Fibroblast of pulmonary artery (primary cell): ENCODE measurements at regions not wholly inside any gene's neighbourhood (a gene's known extent, or its start where the extent isn't known, plus 50 kb on each side); places are given as distances from the start of the nearest gene placed in this dataset.

Source experiments
- DNase-seq: peaks from one replicate; pipeline ENCODE4 v3.0.0-alpha.2; 2010; ENCODE audit warnings: low read depth
- H3K4me3 ChIP-seq: replicated peaks from 2 replicates; pipeline ENCODE4 v1.5.1; 2011; ENCODE audit warnings: low read depth, mild to moderate bottlenecking, control low read depth, low read length, moderate library complexity
- TF ChIP-seq, protein P1 (sequence below): IDR thresholded peaks from 2 replicates; pipeline ENCODE4 v1.5.1; 2011; ENCODE audit warnings: mild to moderate bottlenecking, control low read depth, low read length, inconsistent platforms; ENCODE audit errors: missing control alignments

DNA sequence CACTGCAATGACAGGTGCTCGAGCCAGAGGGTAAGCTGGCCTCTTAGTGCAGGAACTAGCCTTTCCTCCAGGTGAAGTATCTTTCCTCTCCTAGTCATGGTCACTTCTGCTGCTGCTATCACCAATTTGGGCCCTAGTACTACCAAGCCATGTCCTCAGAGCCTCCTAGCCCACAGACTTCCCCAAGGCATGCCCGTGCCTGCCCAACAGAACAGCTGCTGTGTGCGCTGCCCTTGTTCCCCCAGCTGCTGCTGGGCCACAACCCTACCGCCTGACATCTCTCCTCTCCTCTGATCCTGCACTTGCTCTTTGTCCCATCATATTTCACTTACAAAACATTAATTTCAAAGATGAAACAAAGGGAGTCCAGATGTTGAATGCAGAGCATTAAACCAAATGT is 168.5 kb upstream of the FREM2 start:
- no peak for DNase-seq
- TF ChIP-seq, protein P1, sequence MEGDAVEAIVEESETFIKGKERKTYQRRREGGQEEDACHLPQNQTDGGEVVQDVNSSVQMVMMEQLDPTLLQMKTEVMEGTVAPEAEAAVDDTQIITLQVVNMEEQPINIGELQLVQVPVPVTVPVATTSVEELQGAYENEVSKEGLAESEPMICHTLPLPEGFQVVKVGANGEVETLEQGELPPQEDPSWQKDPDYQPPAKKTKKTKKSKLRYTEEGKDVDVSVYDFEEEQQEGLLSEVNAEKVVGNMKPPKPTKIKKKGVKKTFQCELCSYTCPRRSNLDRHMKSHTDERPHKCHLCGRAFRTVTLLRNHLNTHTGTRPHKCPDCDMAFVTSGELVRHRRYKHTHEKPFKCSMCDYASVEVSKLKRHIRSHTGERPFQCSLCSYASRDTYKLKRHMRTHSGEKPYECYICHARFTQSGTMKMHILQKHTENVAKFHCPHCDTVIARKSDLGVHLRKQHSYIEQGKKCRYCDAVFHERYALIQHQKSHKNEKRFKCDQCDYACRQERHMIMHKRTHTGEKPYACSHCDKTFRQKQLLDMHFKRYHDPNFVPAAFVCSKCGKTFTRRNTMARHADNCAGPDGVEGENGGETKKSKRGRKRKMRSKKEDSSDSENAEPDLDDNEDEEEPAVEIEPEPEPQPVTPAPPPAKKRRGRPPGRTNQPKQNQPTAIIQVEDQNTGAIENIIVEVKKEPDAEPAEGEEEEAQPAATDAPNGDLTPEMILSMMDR, result no peak

DNA sequence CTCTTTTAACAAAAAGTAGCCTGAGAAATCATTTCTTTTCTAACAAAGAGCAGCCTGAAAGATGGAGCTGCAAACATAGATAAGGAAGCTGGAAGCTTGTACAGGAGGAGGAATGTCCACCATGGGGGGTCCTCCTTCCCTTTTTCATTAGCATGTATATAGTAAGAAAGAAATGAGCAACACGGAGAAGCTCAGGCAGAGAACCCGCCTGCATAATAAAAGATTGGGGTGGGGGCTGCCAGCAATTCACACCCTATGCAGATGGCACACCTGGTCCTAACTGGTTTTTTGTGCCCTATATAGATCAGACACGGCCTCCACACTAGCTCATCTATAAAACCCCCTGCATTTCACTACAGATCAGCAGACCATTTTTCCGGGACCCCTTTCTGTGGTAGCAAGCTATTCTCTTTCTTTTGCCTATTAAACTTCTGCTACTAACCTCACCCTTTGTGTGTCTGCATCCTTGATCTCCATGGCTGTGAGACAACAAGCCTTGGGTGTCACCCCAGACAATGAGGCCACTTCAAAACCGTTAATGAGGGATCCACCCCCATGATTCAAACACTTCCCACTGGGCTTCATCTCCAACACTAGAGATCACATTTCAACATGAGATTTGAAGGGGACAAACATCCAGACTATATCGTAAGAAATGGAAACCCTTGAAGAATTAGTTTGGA is 167.5 kb upstream of the FREM2 start:
- no peak for DNase-seq
- no peak overlapping the region for H3K4me3 ChIP-seq
- TF ChIP-seq, protein P1, result no peak

More for the DNA sequence above, 168.5 kb upstream of the FREM2 start:
- H3K4me3 ChIP-seq, result no peak overlapping the region

DNA sequence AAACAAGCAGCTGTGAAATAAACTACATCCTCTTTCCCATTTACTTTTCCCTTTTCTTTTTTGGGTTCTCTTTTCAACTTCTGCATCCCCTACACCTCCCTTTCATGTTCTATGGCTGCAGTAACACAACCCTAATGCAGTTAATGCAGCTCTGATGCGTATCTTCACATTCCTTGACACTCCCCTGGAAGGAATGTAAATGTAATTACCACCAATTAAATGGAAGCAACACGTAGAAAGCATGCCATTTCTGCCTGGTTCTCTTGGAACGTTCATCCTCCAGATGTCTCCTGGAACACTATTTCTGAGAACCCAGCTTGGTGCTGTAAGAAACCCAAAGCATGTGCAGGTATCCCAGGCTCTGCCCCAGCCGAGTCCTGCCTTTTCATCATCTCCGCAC is 166.8 kb upstream of the FREM2 start:
- H3K4me3 ChIP-seq, result no peak overlapping the region
- TF ChIP-seq, protein P1, result no peak

DNA sequence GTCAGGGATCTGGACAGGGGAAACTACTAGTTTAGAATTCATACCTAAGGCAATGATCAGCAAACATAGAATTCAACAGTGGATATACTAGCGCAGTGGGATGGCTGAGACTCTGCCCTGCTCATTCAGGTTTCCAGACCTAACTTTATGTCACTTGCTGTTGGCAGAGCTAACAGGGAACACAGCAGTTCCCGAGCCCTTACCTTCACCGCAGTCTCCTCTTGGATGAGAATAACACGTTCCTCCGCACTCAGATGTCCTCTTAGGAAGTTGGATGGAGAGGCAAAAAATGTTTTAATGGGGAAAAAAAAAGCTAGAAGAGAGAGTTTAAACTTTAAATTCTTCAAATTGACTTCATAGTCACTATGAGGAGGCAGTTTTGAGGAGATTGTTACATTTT is 159.7 kb upstream of the FREM2 start:
- H3K4me3 ChIP-seq, result no peak overlapping the region
- no peak for DNase-seq
- TF ChIP-seq, protein P1, result no peak

More for the DNA sequence above, 166.8 kb upstream of the FREM2 start:
- DNase-seq, result no peak

DNA sequence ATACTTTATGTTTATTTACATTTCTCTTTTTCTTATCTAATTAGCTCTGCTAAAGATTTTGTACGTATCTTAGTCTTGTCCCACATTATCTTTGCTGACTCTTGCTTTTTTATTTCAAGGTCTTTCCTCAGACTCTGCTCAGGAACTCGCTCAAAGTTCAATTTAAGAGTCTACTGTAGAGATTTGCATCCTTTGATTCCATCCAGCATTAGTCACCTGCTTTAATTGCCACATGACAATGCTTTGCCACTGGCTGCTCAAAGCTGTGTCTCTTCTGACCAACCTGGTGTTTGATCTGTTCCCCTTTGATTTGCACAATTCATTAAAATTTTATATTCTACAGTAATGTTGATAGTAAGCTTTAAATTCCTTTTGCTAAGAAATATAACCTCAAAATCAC is 157.9 kb upstream of the FREM2 start:
- no peak overlapping the region for H3K4me3 ChIP-seq
- TF ChIP-seq, protein P1, result no peak
- no peak for DNase-seq

DNA sequence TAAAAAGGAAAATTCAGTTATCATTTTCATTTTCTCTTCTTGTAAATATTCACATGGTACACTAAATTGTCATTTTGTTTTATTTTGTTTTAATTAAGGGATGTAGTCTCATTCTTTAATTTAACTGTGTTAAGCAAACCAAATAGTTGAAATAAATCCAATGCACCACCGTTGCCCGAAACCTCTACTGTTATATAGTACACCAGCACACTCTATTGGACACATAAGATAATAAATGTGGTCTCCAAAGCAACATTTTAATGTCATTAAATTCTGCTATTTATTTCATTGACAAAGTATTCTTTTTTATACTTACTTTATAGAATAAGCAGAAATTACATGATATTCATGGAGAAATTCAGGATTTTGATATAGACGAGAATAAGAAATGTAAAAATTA is 156.4 kb upstream of the FREM2 start:
- TF ChIP-seq, protein P1, result peak; percentile 39
- DNase-seq, result peak; percentile 53
- no peak overlapping the region for H3K4me3 ChIP-seq

DNA sequence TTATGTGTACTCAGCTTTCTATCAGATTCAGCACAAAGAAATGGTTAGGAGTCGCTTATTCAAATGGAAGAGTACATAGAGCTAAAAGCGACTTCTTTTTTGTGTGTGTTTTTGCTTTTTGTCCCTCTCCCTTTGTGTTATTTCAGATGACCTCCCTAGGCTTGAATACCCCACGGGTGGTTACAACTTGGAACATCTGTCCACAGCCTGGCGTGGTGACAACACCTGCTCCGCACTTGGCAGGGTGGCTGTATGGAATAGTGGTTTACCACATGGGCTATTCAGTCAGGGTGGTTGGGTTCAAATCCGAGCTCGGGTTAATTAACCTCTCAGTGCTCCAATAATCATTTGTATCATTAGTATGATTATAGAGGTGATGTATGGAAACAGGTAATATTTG is 151.6 kb upstream of the FREM2 start:
- H3K4me3 ChIP-seq, result no peak overlapping the region
- DNase-seq, result no peak
- TF ChIP-seq, protein P1, result no peak
